DMS79 (cell line): ENCODE measurements at regions not wholly inside any gene's neighbourhood (a gene's known extent, or its start where the extent isn't known, plus 50 kb on each side); places are given as distances from the start of the nearest gene placed in this dataset.

Experiments used
- DNase-seq: peaks from one replicate; lab custom pipeline; 2025; lab: John Stamatoyannopoulos, UW

DNA sequence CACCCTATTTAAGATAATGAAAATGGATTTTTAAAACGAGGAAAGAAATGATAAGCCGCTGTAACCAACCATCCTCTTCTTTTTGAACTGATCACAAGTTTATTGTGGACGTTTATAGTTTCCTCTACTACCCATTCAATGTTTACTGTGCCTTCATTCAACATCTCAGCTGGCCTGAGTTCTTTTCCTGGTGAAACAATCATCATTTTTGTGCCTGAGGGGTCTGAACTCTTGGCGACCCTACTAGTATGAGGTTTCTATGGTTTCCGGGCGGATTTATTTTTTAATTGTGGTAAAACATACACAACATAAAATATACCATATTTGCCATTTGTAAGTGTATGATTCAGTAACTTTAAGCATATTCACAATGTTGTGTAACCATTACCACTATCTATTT is 100.7 kb downstream of the SPRY1 start:
- DNase-seq: no peak

GRCh38 chr4:123501733-123502132 is 105.1 kb downstream of the SPRY1 start:
- DNase-seq: no peak

DNA sequence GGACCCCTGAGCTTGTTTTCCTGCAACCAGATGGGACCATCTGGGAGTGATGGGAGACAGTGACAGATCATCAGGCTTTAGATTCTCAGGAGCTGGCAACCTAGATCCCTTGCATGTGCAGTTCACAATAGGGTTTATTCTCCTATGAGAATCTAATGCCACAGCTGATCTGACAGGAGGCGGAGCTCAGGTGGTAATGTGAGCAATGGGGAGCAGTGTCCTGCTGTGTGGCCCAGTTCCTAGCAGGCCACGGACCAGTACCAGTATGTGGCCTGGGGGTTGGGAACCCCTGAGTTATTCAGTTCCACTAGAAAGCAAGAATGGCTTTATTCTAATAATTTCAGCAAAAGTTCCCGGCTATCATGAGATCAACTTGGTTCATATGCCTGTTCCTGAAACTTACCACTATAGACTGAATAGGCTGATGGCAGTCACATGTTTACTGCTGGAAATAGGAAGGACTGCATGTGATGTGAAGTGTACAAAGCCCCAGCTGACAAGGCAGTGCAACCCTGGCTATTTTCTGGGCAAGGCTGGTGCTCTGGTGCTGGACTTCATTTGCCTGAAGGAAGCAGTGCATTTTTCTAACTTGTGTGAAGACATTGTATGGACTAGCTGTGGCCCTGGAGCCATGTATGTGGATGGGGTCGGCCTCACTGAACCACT is 107.2 kb downstream of the SPRY1 start:
- no peak for DNase-seq

- peak; percentile 27 for DNase-seq
Observed at GRCh38 chr4:123505095-123506010, 108.8 kb downstream of the SPRY1 start.

DNA sequence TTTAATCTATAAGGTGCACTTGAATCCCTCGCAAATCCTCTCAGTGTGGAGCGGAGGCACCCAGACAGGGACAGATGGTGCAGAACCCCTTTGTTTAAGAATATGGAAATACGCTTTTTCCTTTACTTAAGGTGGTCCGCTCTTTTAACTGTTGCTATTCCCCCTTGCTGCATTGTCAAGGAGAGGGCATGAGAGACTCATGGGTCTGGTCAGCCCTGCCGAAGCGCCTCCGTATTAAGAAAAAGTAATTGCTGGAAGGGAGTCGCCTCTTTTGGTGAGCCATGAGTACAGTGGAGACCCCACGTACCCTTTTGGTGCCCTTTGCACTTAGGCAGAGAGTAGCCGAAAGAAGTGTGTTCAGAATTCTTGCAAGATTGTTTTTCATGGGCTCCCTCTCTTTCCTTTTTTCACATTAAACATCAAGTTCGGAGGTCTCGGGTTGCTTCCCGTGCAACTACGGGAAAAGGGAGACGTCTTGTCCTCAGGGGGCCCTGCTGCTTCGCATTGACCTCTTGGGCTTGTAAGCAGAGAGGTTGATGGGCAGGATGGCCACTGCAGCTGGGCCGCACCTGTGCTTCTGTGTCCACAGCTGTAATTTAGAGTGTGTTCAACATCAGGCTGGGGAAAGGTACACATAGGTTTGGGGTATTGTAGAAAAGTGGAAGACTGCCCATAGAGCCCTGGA is 109.6 kb downstream of the SPRY1 start:
- no peak for DNase-seq

GRCh38 chr4:123507376-123507775 is 110.8 kb downstream of the SPRY1 start:
- peak; percentile 4 for DNase-seq

- DNase-seq: no peak
Observed at GRCh38 chr4:123510221-123510620, 113.6 kb downstream of the SPRY1 start.

- DNase-seq: no peak
Observed at GRCh38 chr4:123510659-123511058, 114.1 kb downstream of the SPRY1 start.

DNA sequence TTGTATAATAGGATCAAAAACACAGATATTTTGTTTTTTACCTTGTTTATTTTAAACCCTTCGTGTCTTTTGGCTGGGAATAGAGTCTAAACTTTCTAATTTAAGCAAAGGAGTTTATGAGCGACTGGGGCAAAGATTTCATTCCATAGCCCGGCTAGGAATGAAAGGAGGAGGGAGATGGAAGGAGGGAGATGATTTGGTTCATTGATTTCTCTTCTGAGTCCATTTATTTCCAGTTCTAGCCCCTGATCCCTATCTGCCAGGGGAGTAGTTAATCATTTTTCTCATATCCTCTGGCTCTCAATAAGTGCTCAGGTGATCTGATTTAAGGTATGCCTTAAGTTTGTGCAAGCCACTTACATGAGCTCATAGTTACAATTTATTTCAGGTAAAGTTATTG is 120.0 kb downstream of the SPRY1 start:
- no peak for DNase-seq

GRCh38 chr4:123517176-123517575 is 120.6 kb downstream of the SPRY1 start:
- DNase-seq: no peak

DNA sequence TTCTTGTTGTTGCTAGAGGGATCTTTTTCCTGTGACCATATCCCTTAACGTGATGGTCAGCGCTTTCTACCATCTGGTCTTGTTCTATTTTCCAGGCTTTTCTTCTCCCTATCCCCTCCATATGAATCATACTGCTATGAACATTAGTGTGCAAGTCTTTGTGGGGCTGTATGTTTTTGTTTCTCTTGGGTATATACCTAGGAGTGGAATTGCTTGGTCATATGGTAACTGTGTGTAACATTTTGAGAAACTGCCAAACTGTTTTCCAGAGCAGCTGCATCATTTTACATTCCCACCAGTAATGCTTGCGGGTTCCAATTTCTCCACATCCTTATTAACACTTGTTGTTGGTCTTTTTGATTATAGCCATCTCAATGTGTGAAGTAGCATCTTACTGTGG is 121.4 kb downstream of the SPRY1 start:
- DNase-seq: no peak

GRCh38 chr4:123520325-123520724 is 123.7 kb downstream of the SPRY1 start:
- no peak for DNase-seq

DNA sequence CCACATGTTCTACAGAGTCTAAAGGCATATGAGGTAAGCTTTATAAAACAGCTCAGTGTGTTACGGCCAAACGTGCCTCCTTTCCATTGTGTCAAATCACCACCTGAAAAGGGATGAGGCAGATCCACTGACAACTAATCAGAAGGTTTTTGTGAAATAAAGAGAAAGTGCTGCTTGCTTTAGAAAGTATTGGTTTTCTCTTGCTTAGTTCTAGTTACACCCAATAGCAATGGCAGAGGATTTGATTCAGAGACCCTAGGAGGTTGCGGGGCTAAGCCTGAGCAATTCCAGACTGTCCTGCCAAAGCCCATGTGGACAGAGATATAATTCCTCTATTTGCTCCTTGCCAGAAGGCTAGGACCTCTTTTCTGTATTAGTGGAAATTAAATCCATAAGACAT is 125.5 kb downstream of the SPRY1 start:
- DNase-seq: no peak

GRCh38 chr4:123522646-123523045 is 126.1 kb downstream of the SPRY1 start:
- DNase-seq: no peak

GRCh38 chr4:123524958-123525628 is 128.5 kb downstream of the SPRY1 start:
- no peak for DNase-seq

DNA sequence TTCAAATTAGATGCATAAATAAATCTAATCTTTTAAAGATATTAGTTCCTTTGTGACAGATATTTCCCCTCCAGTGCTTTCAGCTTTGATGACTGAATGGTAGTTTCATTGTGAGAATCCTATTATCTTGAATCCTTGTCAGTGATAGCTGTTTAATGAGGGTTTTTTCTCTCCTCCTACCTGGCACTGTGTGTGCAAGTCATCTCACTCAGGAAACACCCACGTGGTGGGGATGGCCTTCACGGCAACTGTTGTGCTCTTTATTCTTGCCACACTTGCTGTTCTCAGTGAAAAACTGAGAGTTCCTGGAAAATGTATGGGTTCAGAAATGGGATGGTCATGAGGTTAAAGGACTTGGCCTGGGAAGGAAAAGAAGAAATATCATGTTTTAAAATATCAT is 129.9 kb downstream of the SPRY1 start:
- no peak for DNase-seq

GRCh38 chr4:123528501-123529277 is 132.1 kb downstream of the SPRY1 start:
- no peak for DNase-seq

GRCh38 chr4:123529278-123529568 is 132.6 kb downstream of the SPRY1 start:
- DNase-seq: no peak

GRCh38 chr4:123530357-123530756 is 133.8 kb downstream of the SPRY1 start:
- no peak for DNase-seq

GRCh38 chr4:123535037-123535748 is 138.6 kb downstream of the SPRY1 start:
- DNase-seq: no peak

DNA sequence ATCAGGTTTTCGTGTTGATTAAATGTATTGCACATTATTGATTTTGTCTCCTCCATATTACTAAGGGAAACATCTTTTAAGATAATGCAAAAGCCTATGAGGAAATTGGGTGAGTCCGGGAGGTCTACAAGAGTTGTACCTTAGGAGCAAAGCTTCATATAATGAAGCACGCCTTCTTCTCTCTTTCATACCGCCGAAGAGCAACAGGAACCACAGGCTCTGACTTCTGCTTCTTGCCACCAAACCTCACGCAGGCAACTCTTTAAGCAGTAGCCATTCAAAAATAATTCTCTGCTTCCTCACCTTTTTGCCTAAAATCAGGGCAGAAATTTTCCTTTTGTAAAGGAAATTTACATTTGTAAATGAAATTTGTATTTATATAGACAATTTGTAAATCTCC is 139.6 kb downstream of the SPRY1 start:
- DNase-seq: no peak
